ENCODE measurements at regions not wholly inside any gene's neighbourhood (a gene's known extent, or its start where the extent isn't known, plus 50 kb on each side); places are given as distances from the start of the nearest gene placed in this dataset.

DNA sequence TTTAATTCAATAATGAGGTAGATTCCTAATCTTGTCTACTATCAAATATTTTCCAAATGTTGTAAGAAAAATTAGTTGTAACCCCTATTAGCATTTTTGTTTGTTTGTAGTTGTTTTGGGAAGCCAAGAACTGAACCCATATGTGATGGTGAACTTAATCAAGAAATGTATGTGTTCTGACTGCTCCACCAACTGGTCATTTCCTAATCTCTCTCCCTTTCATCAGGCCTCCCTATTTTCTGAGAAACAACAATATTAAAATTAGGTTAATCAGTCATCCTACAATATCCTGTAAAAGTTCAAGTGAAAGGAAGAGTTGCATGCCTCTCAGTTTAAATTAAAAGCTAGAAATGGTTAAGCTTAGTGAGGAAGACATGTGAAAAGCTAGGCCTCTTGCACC, 504.0 kb downstream of the EPHA4 start:
- H3K27ac ChIP-seq (ENCODE audit: low read depth, low read length, poor library complexity, severe bottlenecking): no peak overlapping the region
- no peak overlapping the region for H2AFZ ChIP-seq (ENCODE audit: low read length)
- no peaks in the 10 kb centered on the region for H3K79me2 ChIP-seq (ENCODE audit: insufficient read depth, low read length)
- TF ChIP-seq, protein P1, sequence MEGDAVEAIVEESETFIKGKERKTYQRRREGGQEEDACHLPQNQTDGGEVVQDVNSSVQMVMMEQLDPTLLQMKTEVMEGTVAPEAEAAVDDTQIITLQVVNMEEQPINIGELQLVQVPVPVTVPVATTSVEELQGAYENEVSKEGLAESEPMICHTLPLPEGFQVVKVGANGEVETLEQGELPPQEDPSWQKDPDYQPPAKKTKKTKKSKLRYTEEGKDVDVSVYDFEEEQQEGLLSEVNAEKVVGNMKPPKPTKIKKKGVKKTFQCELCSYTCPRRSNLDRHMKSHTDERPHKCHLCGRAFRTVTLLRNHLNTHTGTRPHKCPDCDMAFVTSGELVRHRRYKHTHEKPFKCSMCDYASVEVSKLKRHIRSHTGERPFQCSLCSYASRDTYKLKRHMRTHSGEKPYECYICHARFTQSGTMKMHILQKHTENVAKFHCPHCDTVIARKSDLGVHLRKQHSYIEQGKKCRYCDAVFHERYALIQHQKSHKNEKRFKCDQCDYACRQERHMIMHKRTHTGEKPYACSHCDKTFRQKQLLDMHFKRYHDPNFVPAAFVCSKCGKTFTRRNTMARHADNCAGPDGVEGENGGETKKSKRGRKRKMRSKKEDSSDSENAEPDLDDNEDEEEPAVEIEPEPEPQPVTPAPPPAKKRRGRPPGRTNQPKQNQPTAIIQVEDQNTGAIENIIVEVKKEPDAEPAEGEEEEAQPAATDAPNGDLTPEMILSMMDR (IDR thresholded peaks at IDR 0.05; ENCODE audit: low read length): no peak
- no peak for TF ChIP-seq EZH2 (IDR thresholded peaks at IDR 0.05; ENCODE audit: borderline replicate concordance, low read length)
- no peaks in the 10 kb centered on the region for H3K9me3 ChIP-seq (ENCODE audit: low read length)
- H3K9ac ChIP-seq (ENCODE audit: low read length): no peak overlapping the region
- H3K36me3 ChIP-seq (ENCODE audit: insufficient read depth, low read length): no peaks in the 10 kb centered on the region
- H3K9me2 ChIP-seq (ENCODE audit: low read depth, low read length): no peaks in the 10 kb centered on the region
- no peaks in the 10 kb centered on the region for H3K4me1 ChIP-seq (ENCODE audit: insufficient read depth, low read length, severe bottlenecking)
- H3K27me3 ChIP-seq (ENCODE audit: insufficient read depth, low read length): no peaks in the 10 kb centered on the region
- H3K4me2 ChIP-seq (ENCODE audit: low read length): no peak overlapping the region
- H3K4me3 ChIP-seq (ENCODE audit: low read depth, low read length, poor library complexity, severe bottlenecking): no peak overlapping the region
- no peaks in the 10 kb centered on the region for H4K20me1 ChIP-seq (ENCODE audit: insufficient read depth, low read length)
- H3F3A ChIP-seq (ENCODE audit: insufficient read depth, low read length): no peaks in the 10 kb centered on the region

DNA sequence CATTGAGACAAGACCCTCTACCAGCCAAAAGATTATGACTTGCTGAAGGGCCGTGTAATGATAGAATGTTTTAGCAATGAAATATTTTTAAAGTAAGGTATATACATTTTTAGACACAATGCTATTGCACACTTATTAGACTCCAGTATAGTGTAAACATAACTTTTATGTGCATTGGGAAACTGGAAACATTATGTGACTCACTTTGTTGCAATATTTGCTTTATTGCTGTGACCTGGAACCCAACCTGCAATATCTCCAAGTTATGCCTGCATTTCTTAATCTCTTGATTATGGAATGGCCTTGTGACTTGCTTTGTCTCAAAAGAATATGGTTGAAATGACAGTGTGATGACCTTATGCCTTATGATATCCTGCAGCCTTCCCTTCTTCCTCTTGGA, 502.0 kb downstream of the EPHA4 start:
- Histone ChIP-seq H3K4me2 (ENCODE audit: low read length) (no peak overlapping the region), H3K79me2 (ENCODE audit: insufficient read depth, low read length) (no peaks in the 10 kb centered on the region), H3F3A (ENCODE audit: insufficient read depth, low read length) (no peaks in the 10 kb centered on the region), H3K27ac (ENCODE audit: low read depth, low read length, poor library complexity, severe bottlenecking) (no peak overlapping the region), H3K27me3 (ENCODE audit: insufficient read depth, low read length) (no peaks in the 10 kb centered on the region), H3K9ac (ENCODE audit: low read length) (no peak overlapping the region), H3K9me3 (ENCODE audit: low read length) (no peaks in the 10 kb centered on the region), H3K36me3 (ENCODE audit: insufficient read depth, low read length) (no peaks in the 10 kb centered on the region), H2AFZ (ENCODE audit: low read length) (no peak overlapping the region), H3K4me3 (ENCODE audit: low read depth, low read length, poor library complexity, severe bottlenecking) (no peak overlapping the region), H3K9me2 (ENCODE audit: low read depth, low read length) (no peaks in the 10 kb centered on the region), H4K20me1 (ENCODE audit: insufficient read depth, low read length) (no peaks in the 10 kb centered on the region), H3K4me1 (ENCODE audit: insufficient read depth, low read length, severe bottlenecking) (no peaks in the 10 kb centered on the region)
- no peak for TF ChIP-seq EZH2 (IDR thresholded peaks at IDR 0.05; ENCODE audit: borderline replicate concordance, low read length)
- TF ChIP-seq, protein P1 (IDR thresholded peaks at IDR 0.05; ENCODE audit: low read length): no peak

DNA sequence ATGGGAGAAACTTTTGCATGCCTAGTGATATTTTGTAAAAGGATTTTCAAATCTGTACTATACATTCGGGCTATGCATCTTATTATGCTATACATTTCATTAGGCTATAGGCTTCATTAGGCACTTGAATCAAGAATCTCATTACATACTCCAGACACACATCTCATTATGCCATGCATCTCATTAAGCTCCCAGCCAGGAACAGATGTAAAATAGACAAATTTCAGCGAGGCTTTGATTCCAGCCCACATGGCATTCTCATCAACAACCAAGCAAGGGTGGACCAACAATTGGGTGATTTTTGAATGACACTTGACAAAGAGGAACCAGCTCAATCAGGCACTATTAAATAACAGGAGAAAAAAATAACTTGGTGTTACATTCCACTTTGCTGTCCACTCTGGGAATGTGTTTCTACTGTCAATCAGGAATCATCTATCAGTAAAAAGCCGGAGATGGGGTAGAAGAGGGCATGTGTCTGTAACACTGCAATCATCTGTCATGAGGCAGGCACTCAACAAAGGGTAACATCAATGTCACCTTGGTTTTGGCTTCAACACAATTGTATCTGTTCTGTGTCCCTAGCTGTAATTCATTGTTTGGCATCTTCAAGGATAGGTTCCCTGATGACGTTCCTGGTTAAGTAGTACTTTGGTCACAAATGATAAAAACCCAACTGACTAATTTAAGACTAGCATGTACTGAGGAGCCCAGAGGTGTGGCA, 498.6 kb downstream of the EPHA4 start:
- no peak overlapping the region for H3K4me3 ChIP-seq (ENCODE audit: low read depth, low read length, poor library complexity, severe bottlenecking)
- no peaks in the 10 kb centered on the region for H3K9me3 ChIP-seq (ENCODE audit: low read length)
- no peak overlapping the region for H3K9ac ChIP-seq (ENCODE audit: low read length)
- no peak for TF ChIP-seq EZH2 (IDR thresholded peaks at IDR 0.05; ENCODE audit: borderline replicate concordance, low read length)
- TF ChIP-seq, protein P1 (IDR thresholded peaks at IDR 0.05; ENCODE audit: low read length): no peak
- H3K4me1 ChIP-seq (ENCODE audit: insufficient read depth, low read length, severe bottlenecking): no peaks in the 10 kb centered on the region
- no peak overlapping the region for H3K4me2 ChIP-seq (ENCODE audit: low read length)
- H4K20me1 ChIP-seq (ENCODE audit: insufficient read depth, low read length): no peaks in the 10 kb centered on the region
- H3F3A ChIP-seq (ENCODE audit: insufficient read depth, low read length): no peaks in the 10 kb centered on the region
- H3K36me3 ChIP-seq (ENCODE audit: insufficient read depth, low read length): no peaks in the 10 kb centered on the region
- no peaks in the 10 kb centered on the region for H3K27me3 ChIP-seq (ENCODE audit: insufficient read depth, low read length)
- H3K79me2 ChIP-seq (ENCODE audit: insufficient read depth, low read length): no peaks in the 10 kb centered on the region
- no peak overlapping the region for H2AFZ ChIP-seq (ENCODE audit: low read length)
- no peaks in the 10 kb centered on the region for H3K9me2 ChIP-seq (ENCODE audit: low read depth, low read length)
- no peak overlapping the region for H3K27ac ChIP-seq (ENCODE audit: low read depth, low read length, poor library complexity, severe bottlenecking)

Data from OCI-LY1 (cell line).